Calu3 (cell line): ENCODE measurements at regions not wholly inside any gene's neighbourhood (a gene's known extent, or its start where the extent isn't known, plus 50 kb on each side); places are given as distances from the start of the nearest gene placed in this dataset.

Experiments used
- BruUV-seq: library from RNA; stranded (reverse); fragments of 400-500 nt; replicated peaks from 2 replicates; lab custom pipeline; 2021; lab: Mats Ljungman, UMichigan
- CTCF ChIA-PET: fragments of 300-600 bp; sonication (Branson Sonifier 250); formaldehyde crosslinking; loops from one replicate; lab custom pipeline; 2022; ENCODE audit warnings: antibody characterized with exemption; lab: Charles Lee
- DNase-seq: peaks from one replicate; pipeline ENCODE4 v3.0.0; 2022
- H3K27ac Mint-ChIP-seq: one replicate; pipeline ENCODE4 v1.8.0; 2022; ENCODE audit warnings: mixed read lengths; ENCODE audit not compliant: unreplicated experiment
- H3K27me3 Mint-ChIP-seq: one replicate; pipeline ENCODE4 v1.8.0; 2022; ENCODE audit warnings: mixed read lengths; ENCODE audit not compliant: unreplicated experiment
- H3K36me3 Mint-ChIP-seq: one replicate; pipeline ENCODE4 v1.8.0; 2022; ENCODE audit warnings: mild to moderate bottlenecking, moderate library complexity, mixed read lengths; ENCODE audit not compliant: insufficient read depth, unreplicated experiment
- H3K4me1 Mint-ChIP-seq: one replicate; pipeline ENCODE4 v1.8.0; 2022; ENCODE audit warnings: mild to moderate bottlenecking, low read depth, mixed read lengths; ENCODE audit not compliant: unreplicated experiment
- H3K4me3 Mint-ChIP-seq: one replicate; pipeline ENCODE4 v1.8.0; 2022; ENCODE audit warnings: mild to moderate bottlenecking, low read depth, moderate library complexity, mixed read lengths; ENCODE audit not compliant: unreplicated experiment
- H3K9me3 Mint-ChIP-seq: one replicate; pipeline ENCODE4 v1.8.0; 2022; ENCODE audit warnings: low read depth, mixed read lengths; ENCODE audit not compliant: unreplicated experiment
- CTCF ChIP-seq: fragments of 200-600 bp; IDR thresholded peaks from one replicate; pipeline ENCODE4 v1.8.0; 2022; ENCODE audit warnings: antibody characterized with exemption; ENCODE audit not compliant: unreplicated experiment
- intact Hi-C: fragments of 100-400 bp; cut with micrococcal nuclease; formaldehyde crosslinking; loops from one replicate; pipeline ENCODE4 v1.10.0; 2022; ENCODE audit not compliant: unreplicated experiment

- CTCF ChIA-PET = no interaction called here
- no peak overlapping the region for H3K4me3 Mint-ChIP-seq
- BruUV-seq = no TSS peak
- no peak overlapping the region for H3K27ac Mint-ChIP-seq
- TF ChIP-seq CTCF = no peak
- no peak for DNase-seq
- intact Hi-C loops = no loop called here
- no peaks in the 10 kb centered on the region for H3K36me3 Mint-ChIP-seq
- no peaks in the 10 kb centered on the region for H3K9me3 Mint-ChIP-seq
- H3K4me1 Mint-ChIP-seq = peaks cover 6% of the 10 kb centered on the region
- no peaks in the 10 kb centered on the region for H3K27me3 Mint-ChIP-seq
These were observed 1186.5 kb upstream of the TENM4 start for GRCh38 chr11:80627364-80627763.

GRCh38 chr11:80626721-80627120 is 1185.9 kb upstream of the TENM4 start:
- Mint-ChIP-seq H3K4me3 (no peak overlapping the region), H3K36me3 (no peaks in the 10 kb centered on the region), H3K4me1 (peaks cover 9% of the 10 kb centered on the region), H3K27me3 (no peaks in the 10 kb centered on the region), H3K27ac (no peak overlapping the region), H3K9me3 (no peaks in the 10 kb centered on the region)
- no peak for DNase-seq
- TF ChIP-seq CTCF = no peak
- CTCF ChIA-PET = interaction anchor here (0.7 kb wide), 1 partner anchor 389 kb away, joined by 4 read pairs; no protein-coding TSS in a partner anchor
- no TSS peak for BruUV-seq
- intact Hi-C loops = no loop called here

- Mint-ChIP-seq H3K27ac (no peak overlapping the region), H3K4me1 (peaks cover 9% of the 10 kb centered on the region), H3K27me3 (no peaks in the 10 kb centered on the region), H3K4me3 (no peak overlapping the region), H3K9me3 (no peaks in the 10 kb centered on the region), H3K36me3 (no peaks in the 10 kb centered on the region)
- intact Hi-C loops = no loop called here
- TF ChIP-seq CTCF = no peak
- DNase-seq = no peak
- CTCF ChIA-PET = no interaction called here
- no TSS peak for BruUV-seq
These were observed 1184.7 kb upstream of the TENM4 start for GRCh38 chr11:80625563-80625962.

GRCh38 chr11:80621871-80622270 is 1181.0 kb upstream of the TENM4 start:
- Mint-ChIP-seq H3K36me3 (no peaks in the 10 kb centered on the region), H3K27me3 (no peaks in the 10 kb centered on the region), H3K4me3 (no peak overlapping the region), H3K4me1 (peaks cover 9% of the 10 kb centered on the region), H3K27ac (no peak overlapping the region), H3K9me3 (no peaks in the 10 kb centered on the region)
- CTCF ChIA-PET = no interaction called here
- intact Hi-C loops = no loop called here
- DNase-seq = no peak
- TF ChIP-seq CTCF = no peak
- no TSS peak for BruUV-seq
